DOHH2 (cell line): ENCODE measurements at regions not wholly inside any gene's neighbourhood (a gene's known extent, or its start where the extent isn't known, plus 50 kb on each side); places are given as distances from the start of the nearest gene placed in this dataset.

Source experiments
- EZH2phosphoT487 ChIP-seq: fragments of 200-600 bp; sonication (generic); IDR thresholded peaks from 2 replicates; pipeline ENCODE4 v1.6.1; 2017; ENCODE audit warnings: borderline replicate concordance, mild to moderate bottlenecking, antibody characterized with exemption, low read length, moderate library complexity, mixed read lengths
- TF ChIP-seq, protein P1 (sequence below): fragments of 200-600 bp; sonication (generic); IDR thresholded peaks from one replicate; pipeline ENCODE4 v1.5.1; 2014; ENCODE audit warnings: antibody characterized with exemption, mild to moderate bottlenecking, low read depth, low read length; ENCODE audit not compliant: poor library complexity, severe bottlenecking

DNA sequence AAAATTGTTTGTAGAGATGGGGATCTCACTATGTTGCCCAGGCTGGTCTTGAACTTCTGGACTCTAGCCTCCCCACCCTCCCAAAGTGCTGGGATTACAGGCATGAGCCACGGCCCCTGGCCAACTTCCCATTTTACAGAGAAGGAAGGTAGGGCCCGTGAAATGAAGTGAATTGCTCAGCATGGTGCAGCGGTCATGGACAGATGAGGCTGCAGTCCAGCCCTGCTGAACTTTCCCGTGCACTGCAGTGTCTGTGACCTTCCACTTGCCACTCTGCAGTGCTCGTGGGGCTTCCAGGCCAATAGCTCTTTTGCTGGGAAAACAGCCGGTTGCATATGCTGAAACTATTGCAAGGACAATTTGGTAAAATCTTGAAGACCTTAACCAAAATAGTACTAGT, 454.4 kb upstream of the FAT1 start:
- TF ChIP-seq, protein P1, sequence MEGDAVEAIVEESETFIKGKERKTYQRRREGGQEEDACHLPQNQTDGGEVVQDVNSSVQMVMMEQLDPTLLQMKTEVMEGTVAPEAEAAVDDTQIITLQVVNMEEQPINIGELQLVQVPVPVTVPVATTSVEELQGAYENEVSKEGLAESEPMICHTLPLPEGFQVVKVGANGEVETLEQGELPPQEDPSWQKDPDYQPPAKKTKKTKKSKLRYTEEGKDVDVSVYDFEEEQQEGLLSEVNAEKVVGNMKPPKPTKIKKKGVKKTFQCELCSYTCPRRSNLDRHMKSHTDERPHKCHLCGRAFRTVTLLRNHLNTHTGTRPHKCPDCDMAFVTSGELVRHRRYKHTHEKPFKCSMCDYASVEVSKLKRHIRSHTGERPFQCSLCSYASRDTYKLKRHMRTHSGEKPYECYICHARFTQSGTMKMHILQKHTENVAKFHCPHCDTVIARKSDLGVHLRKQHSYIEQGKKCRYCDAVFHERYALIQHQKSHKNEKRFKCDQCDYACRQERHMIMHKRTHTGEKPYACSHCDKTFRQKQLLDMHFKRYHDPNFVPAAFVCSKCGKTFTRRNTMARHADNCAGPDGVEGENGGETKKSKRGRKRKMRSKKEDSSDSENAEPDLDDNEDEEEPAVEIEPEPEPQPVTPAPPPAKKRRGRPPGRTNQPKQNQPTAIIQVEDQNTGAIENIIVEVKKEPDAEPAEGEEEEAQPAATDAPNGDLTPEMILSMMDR, result no peak
- no peak for TF ChIP-seq EZH2phosphoT487
